GM12878 (cell line): ENCODE measurements at regions not wholly inside any gene's neighbourhood (a gene's known extent, or its start where the extent isn't known, plus 50 kb on each side); places are given as distances from the start of the nearest gene placed in this dataset.

Experiments used
- ATF3 ChIP-seq: IDR thresholded peaks from 2 replicates; pipeline ENCODE4 v1.6.1; 2011; ENCODE audit warnings: low read depth, mild to moderate bottlenecking, low read length, moderate library complexity, borderline replicate concordance; ENCODE audit errors: extremely low read depth
- CBX5 ChIP-seq: sonication (generic); IDR thresholded peaks from 2 replicates; pipeline ENCODE4 v1.6.1; 2016; ENCODE audit warnings: low read depth, moderate library complexity, mild to moderate bottlenecking, inconsistent platforms
- CTCF ChIP-seq, 3 experiments: IDR thresholded peaks in 2 of 3; conservative IDR thresholded peaks in 1 of 3; 2 replicates each; pipeline ENCODE4 v1.5.1; 2011; ENCODE audit warnings: low read depth in 3 of 3, low read length in 3 of 3, mild to moderate bottlenecking in 3 of 3, control low read depth in 2 of 3, moderate library complexity in 2 of 3, inconsistent platforms in 1 of 3, mixed read lengths in 1 of 3; ENCODE audit not compliant: control insufficient read depth in 2 of 3, insufficient read depth in 1 of 3; ENCODE audit errors: extremely low read depth in 1 of 3
- JUND ChIP-seq: IDR thresholded peaks from 2 replicates; pipeline ENCODE4 v1.6.1; 2012; ENCODE audit warnings: low read depth, mild to moderate bottlenecking, low read length, improper control_type of control experiment, moderate library complexity
- LARP7 ChIP-seq: fragments of 450-650 bp; IDR thresholded peaks from 2 replicates; pipeline ENCODE4 v1.6.1; 2017; ENCODE audit warnings: mild to moderate bottlenecking
- MLLT1 ChIP-seq: fragments of 450-650 bp; IDR thresholded peaks from 2 replicates; pipeline ENCODE4 v1.6.1; 2016; ENCODE audit warnings: mild to moderate bottlenecking
- NKRF ChIP-seq: fragments of 450-650 bp; conservative IDR thresholded peaks from 2 replicates; pipeline ENCODE4 v1.6.1; 2017; ENCODE audit warnings: mild to moderate bottlenecking, moderate library complexity
- POLR2A ChIP-seq: IDR thresholded peaks from 2 replicates; pipeline ENCODE4 v1.6.1; 2011; ENCODE audit warnings: low read depth, mild to moderate bottlenecking, low read length
- POLR2AphosphoS5 ChIP-seq: IDR thresholded peaks from 2 replicates; pipeline ENCODE4 v1.6.1; 2011; ENCODE audit warnings: mild to moderate bottlenecking, low read length, inconsistent platforms
- RBBP5 ChIP-seq: fragments of 200-600 bp; sonication (generic); conservative IDR thresholded peaks from 2 replicates; pipeline ENCODE4 v1.6.1; 2016
- SMC3 ChIP-seq: IDR thresholded peaks from 2 replicates; pipeline ENCODE4 v1.6.1; 2011; ENCODE audit warnings: low read length, improper control_type of control experiment, borderline replicate concordance
- SREBF1 ChIP-seq: IDR thresholded peaks from 2 replicates; pipeline ENCODE4 v1.6.1; 2012; ENCODE audit warnings: mild to moderate bottlenecking, low read length

- TF ChIP-seq SMC3 (no peak), CTCF (IDR thresholded peaks at IDR 0.05 in 2 of 3, conservative IDR thresholded peaks at IDR 0.05 in 1 of 3; ENCODE audit: control insufficient read depth in 2 of 3, extremely low read depth in 1 of 3, insufficient read depth in 1 of 3, low read depth in 3 of 3, low read length in 3 of 3) (no peak), MLLT1 (no peak), POLR2A (no peak), ATF3 (no peak), CBX5 (no peak), SREBF1 (no peak), LARP7 (no peak), NKRF (no peak), POLR2AphosphoS5 (no peak), RBBP5 (no peak), JUND (no peak)
Measured at GRCh38 chr11:90823446-90823845, 600.6 kb upstream of the CHORDC1 start.
